NB4 (cell line): ENCODE measurements at regions not wholly inside any gene's neighbourhood (a gene's known extent, or its start where the extent isn't known, plus 50 kb on each side); places are given as distances from the start of the nearest gene placed in this dataset.

Experiments
- CTCF ChIP-seq: IDR thresholded peaks from one replicate; pipeline ENCODE4 v1.5.1; 2012; ENCODE audit warnings: low read depth, low read length
- MAX ChIP-seq: IDR thresholded peaks from 2 replicates; pipeline ENCODE4 v1.6.1; 2011; ENCODE audit warnings: low read depth, low read length
- MYC ChIP-seq: IDR thresholded peaks from 2 replicates; pipeline ENCODE4 v1.6.1; 2011; ENCODE audit warnings: low read depth, low read length
- POLR2A ChIP-seq: IDR thresholded peaks from 2 replicates; pipeline ENCODE4 v1.6.1; 2011; ENCODE audit warnings: mild to moderate bottlenecking; ENCODE audit not compliant: insufficient read length; ENCODE audit errors: extremely low read depth

- TF ChIP-seq CTCF (no peak), MAX (no peak), POLR2A (no peak), MYC (no peak)
Measured at GRCh38 chr7:53325061-53325460, 289.6 kb downstream of the POM121L12 start.
